SK-N-SH treated with all-trans-retinoic acid at 6 μM for 48 hours (cell line): ENCODE measurements at regions not wholly inside any gene's neighbourhood (a gene's known extent, or its start where the extent isn't known, plus 50 kb on each side); places are given as distances from the start of the nearest gene placed in this dataset.

Experiments
- ATAC-seq: fragments of 200-7000 bp; cut with Tn5 transposase; 3 replicates; pipeline ENCODE4 v1.9.1; 2020; ENCODE audit warnings: mild to moderate bottlenecking, moderate library complexity
- ARNTL ChIP-seq: fragments of 450-650 bp; formaldehyde crosslinking; IDR thresholded peaks from 2 replicates; pipeline ENCODE4 v1.5.0; 2020; ENCODE audit warnings: low read depth, mild to moderate bottlenecking, moderate library complexity, borderline replicate concordance
- CSDC2 ChIP-seq: fragments of 250-450 bp; sonication (Bioruptor Pico); IDR thresholded peaks from 2 replicates; pipeline ENCODE4 v1.5.0; 2020; ENCODE audit warnings: mild to moderate bottlenecking, moderate library complexity
- ESRRG ChIP-seq: fragments of 250-450 bp; sonication (Bioruptor Pico); IDR thresholded peaks from 2 replicates; pipeline ENCODE4 v1.6.1; 2021; ENCODE audit warnings: mild to moderate bottlenecking
- GLIS3 ChIP-seq: fragments of 250-450 bp; sonication (Bioruptor Pico); IDR thresholded peaks from 2 replicates; pipeline ENCODE4 v1.5.0; 2020; ENCODE audit warnings: mild to moderate bottlenecking, moderate library complexity
- ISL1 ChIP-seq: fragments of 250-450 bp; sonication (Bioruptor Pico); IDR thresholded peaks from 2 replicates; pipeline ENCODE4 v2.1.2; 2022; ENCODE audit warnings: mild to moderate bottlenecking, moderate library complexity
- OSR1 ChIP-seq: fragments of 250-450 bp; sonication (Bioruptor Pico); IDR thresholded peaks from 2 replicates; pipeline ENCODE4 v1.8.0; 2022; ENCODE audit warnings: moderate library complexity, mild to moderate bottlenecking, inconsistent platforms
- PPARA ChIP-seq: fragments of 250-450 bp; sonication (Bioruptor Pico); IDR thresholded peaks from 2 replicates; pipeline ENCODE4 v1.5.0; 2020; ENCODE audit warnings: mild to moderate bottlenecking, borderline replicate concordance
- RARB ChIP-seq: fragments of 250-450 bp; sonication (Bioruptor Pico); IDR thresholded peaks from 2 replicates; pipeline ENCODE4 v1.8.0; 2021; ENCODE audit warnings: mild to moderate bottlenecking, moderate library complexity
- SNAI2 ChIP-seq: fragments of 250-450 bp; sonication (Bioruptor Pico); IDR thresholded peaks from 2 replicates; pipeline ENCODE4 v1.5.0; 2020; ENCODE audit warnings: mild to moderate bottlenecking, moderate library complexity
- TCF4 ChIP-seq: fragments of 250-450 bp; sonication (Bioruptor Pico); IDR thresholded peaks from 2 replicates; pipeline ENCODE4 v1.8.0; 2021; ENCODE audit warnings: mild to moderate bottlenecking, moderate library complexity, borderline replicate concordance
- TOX ChIP-seq: fragments of 250-450 bp; sonication (Bioruptor Pico); IDR thresholded peaks from 2 replicates; pipeline ENCODE4 v1.8.0; 2021; ENCODE audit warnings: mild to moderate bottlenecking, moderate library complexity, borderline replicate concordance
- ZC3H10 ChIP-seq: fragments of 250-450 bp; sonication (Bioruptor Pico); IDR thresholded peaks from 2 replicates; pipeline ENCODE4 v1.5.1; 2021; ENCODE audit warnings: mild to moderate bottlenecking, moderate library complexity
- ZFP3 ChIP-seq: fragments of 250-450 bp; sonication (Bioruptor Pico); IDR thresholded peaks from 2 replicates; pipeline ENCODE4 v1.5.0; 2020; ENCODE audit warnings: mild to moderate bottlenecking, moderate library complexity
- ZFP30 ChIP-seq: fragments of 450-650 bp; formaldehyde crosslinking; IDR thresholded peaks from 2 replicates; pipeline ENCODE4 v1.5.0; 2022; ENCODE audit warnings: mild to moderate bottlenecking, moderate library complexity
- ZNF70 ChIP-seq: fragments of 450-650 bp; formaldehyde crosslinking; IDR thresholded peaks from 2 replicates; pipeline ENCODE4 v1.5.0; 2020; ENCODE audit warnings: mild to moderate bottlenecking, moderate library complexity
- TF ChIP-seq, protein P1 (sequence below): fragments of 250-450 bp; sonication (Bioruptor Pico); IDR thresholded peaks from 2 replicates; pipeline ENCODE4 v1.8.0; 2020; ENCODE audit warnings: mild to moderate bottlenecking, moderate library complexity, borderline replicate concordance
- TF ChIP-seq, protein P2 (sequence below): fragments of 250-450 bp; sonication (Bioruptor Pico); IDR thresholded peaks from 2 replicates; pipeline ENCODE4 v1.5.1; 2021; ENCODE audit warnings: mild to moderate bottlenecking, moderate library complexity
- TF ChIP-seq, protein P3 (sequence below): fragments of 250-450 bp; sonication (Bioruptor Pico); IDR thresholded peaks from 2 replicates; pipeline ENCODE4 v1.8.0; 2021; ENCODE audit warnings: low read depth, mild to moderate bottlenecking, moderate library complexity, borderline replicate concordance
- TF ChIP-seq, protein P4 (sequence below): fragments of 250-450 bp; sonication (Bioruptor Pico); IDR thresholded peaks from 2 replicates; pipeline ENCODE4 v1.5.0; 2020; ENCODE audit warnings: mild to moderate bottlenecking, moderate library complexity

DNA sequence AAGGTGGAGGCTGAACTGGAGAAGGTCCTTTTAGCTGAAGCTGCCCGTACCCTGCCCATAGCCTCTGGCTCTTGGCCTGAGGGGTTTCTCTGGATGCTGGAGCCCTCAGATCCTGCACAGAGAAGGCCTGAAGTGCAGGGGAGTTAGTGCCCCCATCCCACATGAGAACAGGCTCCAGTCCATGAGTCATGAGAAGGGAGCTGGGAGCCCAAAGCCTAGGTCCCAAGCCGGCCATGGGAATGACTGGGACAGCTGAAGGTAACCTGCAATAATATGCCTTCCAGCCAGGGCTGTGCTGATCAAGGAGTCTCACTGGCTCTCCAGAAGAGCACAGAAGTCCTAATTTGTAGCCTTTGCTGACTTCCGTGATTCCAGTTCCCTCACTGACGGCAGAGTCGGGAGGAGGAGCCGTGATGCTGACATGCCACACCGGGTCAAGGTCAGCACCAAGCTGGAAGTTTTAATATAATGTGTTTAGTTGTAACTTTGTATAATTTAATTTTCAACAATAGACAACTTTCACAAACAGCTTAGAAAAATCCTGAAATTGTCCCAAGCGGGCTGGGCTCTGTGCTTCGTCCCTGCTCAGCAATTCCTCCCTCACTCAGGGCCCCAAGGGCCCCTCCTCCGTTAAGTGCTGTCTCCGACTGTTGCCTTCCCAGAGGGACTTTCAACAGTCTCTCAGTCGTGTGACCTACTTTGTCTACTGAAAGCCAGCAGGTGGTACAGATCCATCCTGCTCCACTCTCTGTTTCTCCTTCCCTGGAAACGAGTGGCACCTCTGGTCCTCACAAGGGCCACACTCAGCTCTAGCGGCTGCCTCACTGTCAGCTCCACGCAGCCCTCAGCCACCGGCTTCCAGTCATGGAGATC lies 387.8 kb downstream of the GADD45G start (continued):
- TF ChIP-seq, protein P1, sequence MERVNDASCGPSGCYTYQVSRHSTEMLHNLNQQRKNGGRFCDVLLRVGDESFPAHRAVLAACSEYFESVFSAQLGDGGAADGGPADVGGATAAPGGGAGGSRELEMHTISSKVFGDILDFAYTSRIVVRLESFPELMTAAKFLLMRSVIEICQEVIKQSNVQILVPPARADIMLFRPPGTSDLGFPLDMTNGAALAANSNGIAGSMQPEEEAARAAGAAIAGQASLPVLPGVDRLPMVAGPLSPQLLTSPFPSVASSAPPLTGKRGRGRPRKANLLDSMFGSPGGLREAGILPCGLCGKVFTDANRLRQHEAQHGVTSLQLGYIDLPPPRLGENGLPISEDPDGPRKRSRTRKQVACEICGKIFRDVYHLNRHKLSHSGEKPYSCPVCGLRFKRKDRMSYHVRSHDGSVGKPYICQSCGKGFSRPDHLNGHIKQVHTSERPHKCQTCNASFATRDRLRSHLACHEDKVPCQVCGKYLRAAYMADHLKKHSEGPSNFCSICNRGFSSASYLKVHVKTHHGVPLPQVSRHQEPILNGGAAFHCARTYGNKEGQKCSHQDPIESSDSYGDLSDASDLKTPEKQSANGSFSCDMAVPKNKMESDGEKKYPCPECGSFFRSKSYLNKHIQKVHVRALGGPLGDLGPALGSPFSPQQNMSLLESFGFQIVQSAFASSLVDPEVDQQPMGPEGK = no peak
- no peak for TF ChIP-seq ZFP30 (CRISPR knock-in tag)
- no peak for TF ChIP-seq OSR1 (CRISPR knock-in tag)

DNA sequence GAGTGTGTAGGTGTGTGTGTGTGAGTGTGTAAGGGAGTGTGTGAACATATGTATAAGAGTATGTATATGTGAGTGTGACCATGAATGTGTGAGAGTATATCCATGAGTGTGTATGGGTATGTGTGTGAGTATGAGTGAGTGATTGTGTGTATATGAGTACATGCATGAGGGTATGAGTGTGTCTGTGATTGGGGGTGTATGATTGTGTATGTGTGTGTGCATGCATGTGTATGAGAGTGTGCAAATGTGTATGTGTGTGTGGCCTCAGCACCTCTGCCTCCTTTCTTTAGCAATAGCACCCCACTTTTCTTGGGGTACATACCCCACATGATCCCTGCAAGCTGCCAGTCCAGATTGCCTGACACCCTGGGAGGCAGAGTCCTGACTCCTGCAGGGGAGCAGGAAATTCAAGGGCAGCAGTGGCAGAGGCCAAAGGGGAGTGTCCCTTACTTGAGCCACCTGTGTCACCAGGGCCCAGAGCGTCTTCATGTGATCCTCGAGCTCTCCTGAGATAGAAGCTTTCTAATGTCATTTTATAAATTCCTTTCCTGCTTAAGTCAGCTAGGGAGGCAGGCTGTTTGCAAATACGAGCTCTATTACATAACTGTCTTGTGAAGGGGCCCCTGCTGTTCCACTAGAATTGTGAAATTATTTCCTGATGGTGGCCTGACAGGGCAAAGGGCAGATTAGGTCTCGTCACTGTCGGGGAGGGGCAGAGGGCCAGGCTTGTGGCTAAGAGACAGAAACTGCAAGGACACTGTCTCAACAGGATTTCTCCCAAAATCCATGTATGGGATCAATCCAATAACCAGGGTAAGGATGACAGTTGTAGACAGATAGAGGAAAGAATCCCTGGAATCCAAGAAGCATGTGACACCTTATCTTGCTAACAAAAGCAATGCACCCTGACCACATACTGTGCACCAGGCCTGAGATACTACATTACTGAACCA lies 389.1 kb downstream of the GADD45G start:
- no peak for TF ChIP-seq OSR1 (CRISPR knock-in tag)
- no peak for TF ChIP-seq RARB (CRISPR knock-in tag)
- TF ChIP-seq, protein P2, sequence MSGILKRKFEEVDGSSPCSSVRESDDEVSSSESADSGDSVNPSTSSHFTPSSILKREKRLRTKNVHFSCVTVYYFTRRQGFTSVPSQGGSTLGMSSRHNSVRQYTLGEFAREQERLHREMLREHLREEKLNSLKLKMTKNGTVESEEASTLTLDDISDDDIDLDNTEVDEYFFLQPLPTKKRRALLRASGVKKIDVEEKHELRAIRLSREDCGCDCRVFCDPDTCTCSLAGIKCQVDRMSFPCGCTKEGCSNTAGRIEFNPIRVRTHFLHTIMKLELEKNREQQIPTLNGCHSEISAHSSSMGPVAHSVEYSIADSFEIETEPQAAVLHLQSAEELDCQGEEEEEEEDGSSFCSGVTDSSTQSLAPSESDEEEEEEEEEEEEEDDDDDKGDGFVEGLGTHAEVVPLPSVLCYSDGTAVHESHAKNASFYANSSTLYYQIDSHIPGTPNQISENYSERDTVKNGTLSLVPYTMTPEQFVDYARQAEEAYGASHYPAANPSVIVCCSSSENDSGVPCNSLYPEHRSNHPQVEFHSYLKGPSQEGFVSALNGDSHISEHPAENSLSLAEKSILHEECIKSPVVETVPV = no peak
- no peak for TF ChIP-seq TCF4 (CRISPR knock-in tag)
- TF ChIP-seq ARNTL (CRISPR knock-in tag) = no peak
- TF ChIP-seq, protein P3, sequence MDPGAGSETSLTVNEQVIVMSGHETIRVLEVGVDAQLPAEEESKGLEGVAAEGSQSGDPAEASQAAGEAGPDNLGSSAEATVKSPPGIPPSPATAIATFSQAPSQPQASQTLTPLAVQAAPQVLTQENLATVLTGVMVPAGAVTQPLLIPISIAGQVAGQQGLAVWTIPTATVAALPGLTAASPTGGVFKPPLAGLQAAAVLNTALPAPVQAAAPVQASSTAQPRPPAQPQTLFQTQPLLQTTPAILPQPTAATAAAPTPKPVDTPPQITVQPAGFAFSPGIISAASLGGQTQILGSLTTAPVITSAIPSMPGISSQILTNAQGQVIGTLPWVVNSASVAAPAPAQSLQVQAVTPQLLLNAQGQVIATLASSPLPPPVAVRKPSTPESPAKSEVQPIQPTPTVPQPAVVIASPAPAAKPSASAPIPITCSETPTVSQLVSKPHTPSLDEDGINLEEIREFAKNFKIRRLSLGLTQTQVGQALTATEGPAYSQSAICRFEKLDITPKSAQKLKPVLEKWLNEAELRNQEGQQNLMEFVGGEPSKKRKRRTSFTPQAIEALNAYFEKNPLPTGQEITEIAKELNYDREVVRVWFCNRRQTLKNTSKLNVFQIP (CRISPR knock-in tag) = no peak
- ATAC-seq = no peak

DNA sequence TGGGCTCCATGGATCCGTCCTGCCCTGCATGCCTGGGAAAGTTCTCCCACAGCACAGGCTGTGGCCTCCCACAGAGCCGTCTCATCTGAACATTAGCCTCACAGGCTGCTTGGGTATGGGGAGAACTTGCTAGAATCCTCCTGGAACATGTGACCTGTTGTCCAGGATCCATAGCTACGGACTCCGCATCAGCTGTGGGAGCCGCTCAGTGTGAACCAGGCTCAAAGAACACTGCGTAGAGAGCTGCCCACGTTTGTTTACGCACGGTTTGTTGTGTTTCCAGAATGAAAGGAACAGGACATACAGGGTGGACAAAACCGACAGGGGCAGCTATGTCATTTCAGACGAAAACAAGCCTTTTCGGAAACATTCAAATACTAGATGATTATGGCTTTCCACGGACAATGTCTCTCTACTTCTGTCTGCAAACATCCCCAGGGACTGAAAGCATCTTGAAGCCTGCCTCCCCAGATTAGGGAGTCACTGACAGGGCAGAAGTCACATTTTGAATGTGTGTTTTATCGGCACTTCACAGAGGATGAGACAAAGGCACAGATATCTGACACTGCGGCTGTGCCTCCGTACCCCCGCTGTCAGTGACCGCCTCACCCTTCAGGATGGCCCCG lies 390.3 kb downstream of the GADD45G start:
- TF ChIP-seq SNAI2 (CRISPR knock-in tag) (no peak), CSDC2 (CRISPR knock-in tag) (no peak), TCF4 (CRISPR knock-in tag) (no peak), ZNF70 (CRISPR knock-in tag) (no peak), ISL1 (CRISPR knock-in tag) (no peak), PPARA (no peak), ESRRG (CRISPR knock-in tag) (no peak), ZC3H10 (CRISPR knock-in tag) (no peak)
- TF ChIP-seq, protein P3 (CRISPR knock-in tag) = no peak
- TF ChIP-seq, protein P2 = no peak
- no peak for ATAC-seq

DNA sequence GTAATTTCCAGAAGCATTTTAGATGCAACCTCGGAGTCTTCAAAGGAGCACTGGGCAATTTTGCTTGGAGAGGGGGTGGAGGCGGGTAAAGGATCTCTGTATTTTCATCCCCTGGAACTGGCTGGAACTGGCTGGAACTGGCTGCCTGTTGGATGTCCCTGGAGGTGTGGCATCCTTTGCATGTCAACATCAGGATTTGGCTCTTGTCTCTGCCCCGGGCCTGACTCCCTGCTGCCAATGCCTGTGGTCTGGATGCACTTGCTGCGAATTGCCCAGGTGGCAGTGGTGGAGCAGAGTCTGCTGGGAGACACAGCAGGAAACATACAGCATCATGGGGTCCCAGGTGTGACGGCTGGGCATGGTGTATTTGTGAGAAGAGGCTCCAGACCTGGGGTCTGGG lies 391.3 kb downstream of the GADD45G start:
- TF ChIP-seq, protein P4, sequence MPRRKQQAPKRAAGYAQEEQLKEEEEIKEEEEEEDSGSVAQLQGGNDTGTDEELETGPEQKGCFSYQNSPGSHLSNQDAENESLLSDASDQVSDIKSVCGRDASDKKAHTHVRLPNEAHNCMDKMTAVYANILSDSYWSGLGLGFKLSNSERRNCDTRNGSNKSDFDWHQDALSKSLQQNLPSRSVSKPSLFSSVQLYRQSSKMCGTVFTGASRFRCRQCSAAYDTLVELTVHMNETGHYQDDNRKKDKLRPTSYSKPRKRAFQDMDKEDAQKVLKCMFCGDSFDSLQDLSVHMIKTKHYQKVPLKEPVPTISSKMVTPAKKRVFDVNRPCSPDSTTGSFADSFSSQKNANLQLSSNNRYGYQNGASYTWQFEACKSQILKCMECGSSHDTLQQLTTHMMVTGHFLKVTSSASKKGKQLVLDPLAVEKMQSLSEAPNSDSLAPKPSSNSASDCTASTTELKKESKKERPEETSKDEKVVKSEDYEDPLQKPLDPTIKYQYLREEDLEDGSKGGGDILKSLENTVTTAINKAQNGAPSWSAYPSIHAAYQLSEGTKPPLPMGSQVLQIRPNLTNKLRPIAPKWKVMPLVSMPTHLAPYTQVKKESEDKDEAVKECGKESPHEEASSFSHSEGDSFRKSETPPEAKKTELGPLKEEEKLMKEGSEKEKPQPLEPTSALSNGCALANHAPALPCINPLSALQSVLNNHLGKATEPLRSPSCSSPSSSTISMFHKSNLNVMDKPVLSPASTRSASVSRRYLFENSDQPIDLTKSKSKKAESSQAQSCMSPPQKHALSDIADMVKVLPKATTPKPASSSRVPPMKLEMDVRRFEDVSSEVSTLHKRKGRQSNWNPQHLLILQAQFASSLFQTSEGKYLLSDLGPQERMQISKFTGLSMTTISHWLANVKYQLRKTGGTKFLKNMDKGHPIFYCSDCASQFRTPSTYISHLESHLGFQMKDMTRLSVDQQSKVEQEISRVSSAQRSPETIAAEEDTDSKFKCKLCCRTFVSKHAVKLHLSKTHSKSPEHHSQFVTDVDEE (CRISPR knock-in tag) = no peak
- TF ChIP-seq ISL1 (CRISPR knock-in tag) = no peak
- TF ChIP-seq TOX (CRISPR knock-in tag) = no peak
- no peak for TF ChIP-seq ZFP3
- TF ChIP-seq GLIS3 = no peak
- no peak for ATAC-seq
